OCI-LY3 (cell line): ENCODE measurements at regions not wholly inside any gene's neighbourhood (a gene's known extent, or its start where the extent isn't known, plus 50 kb on each side); places are given as distances from the start of the nearest gene placed in this dataset.

Experiments used
- H2AFZ ChIP-seq: fragments of 200-600, 300-600 bp; shearing (Covaris generic); 2 replicates; pipeline ENCODE4 v1.6.0; 2014; ENCODE audit warnings: antibody characterized with exemption, low read depth, low read length
- H3K27ac ChIP-seq: fragments of 200-600, 300-600 bp; sonication (generic); 2 replicates; pipeline ENCODE4 v1.5.1; 2014; ENCODE audit warnings: mild to moderate bottlenecking, low read length, moderate library complexity, mixed read lengths
- H3K27me3 ChIP-seq: fragments of 200-600, 300-600 bp; sonication (generic); 2 replicates; pipeline ENCODE4 v1.6.1; 2014; ENCODE audit warnings: low read depth, low read length, mixed read lengths
- H3K36me3 ChIP-seq: fragments of 200-600, 300-600 bp; sonication (generic); replicated peaks from 2 replicates; pipeline ENCODE3; 2014; ENCODE audit warnings: low read depth, low read length, mixed read lengths
- H3K4me1 ChIP-seq: fragments of 300-600, 200-600 bp; sonication (generic); 2 replicates; pipeline ENCODE4 v1.6.1; 2014; ENCODE audit warnings: low read length, mixed read lengths
- H3K4me2 ChIP-seq: fragments of 200-600, 300-600 bp; sonication (generic); 2 replicates; pipeline ENCODE4 v1.6.1; 2014; ENCODE audit warnings: low read length, mixed read lengths
- H3K4me3 ChIP-seq: fragments of 300-600, 200-600 bp; sonication (generic); 2 replicates; pipeline ENCODE4 v1.5.1; 2014; ENCODE audit warnings: antibody characterized with exemption, mild to moderate bottlenecking, low read length, moderate library complexity
- H3K79me2 ChIP-seq: fragments of 300-600, 200-600 bp; shearing (Covaris generic); 2 replicates; pipeline ENCODE4 v1.6.1; 2014; ENCODE audit warnings: mild to moderate bottlenecking, low read length, mixed read lengths
- H3K9ac ChIP-seq: fragments of 300-600, 200-600 bp; shearing (Covaris generic); 2 replicates; pipeline ENCODE4 v1.6.0; 2014; ENCODE audit warnings: mild to moderate bottlenecking, low read length, moderate library complexity
- H3K9me3 ChIP-seq: fragments of 200-600, 300-600 bp; shearing (Covaris generic); 2 replicates; pipeline ENCODE4 v1.6.1; 2014; ENCODE audit warnings: low read length, mixed read lengths; ENCODE audit not compliant: insufficient read depth
- H4K20me1 ChIP-seq: fragments of 200-600, 300-600 bp; sonication (generic); 2 replicates; pipeline ENCODE4 v1.6.1; 2016; ENCODE audit warnings: low read length, mixed read lengths; ENCODE audit not compliant: insufficient read depth
- CTCF ChIP-seq: fragments of 200-600, 300-600 bp; sonication (generic); IDR thresholded peaks from 2 replicates; pipeline ENCODE4 v1.5.1; 2014; ENCODE audit warnings: antibody characterized with exemption, low read length, low read depth
- EZH2phosphoT487 ChIP-seq: fragments of 200-600 bp; shearing (Covaris generic); IDR thresholded peaks from 2 replicates; pipeline ENCODE4 v1.6.1; 2018; ENCODE audit warnings: antibody characterized with exemption, mixed run types, low read depth

- Histone ChIP-seq H3K4me1 (no peaks in the 10 kb centered on the region), H3K4me3 (no peak overlapping the region), H3K27me3 (peaks cover 15% of the 10 kb centered on the region; the same call in 1 of the 2 replicates), H3K27ac (no peak overlapping the region), H3K4me2 (no peak overlapping the region), H3K9me3 (no peaks in the 10 kb centered on the region), H3K9ac (no peak overlapping the region), H3K36me3 (no peaks in the 10 kb centered on the region), H3K79me2 (no peaks in the 10 kb centered on the region), H4K20me1 (no peaks in the 10 kb centered on the region), H2AFZ (no peak overlapping the region)
- TF ChIP-seq CTCF (no peak), EZH2phosphoT487 (no peak)
Measured at GRCh38 chr17:36864827-36865430, 72.3 kb upstream of the LHX1 start.

GRCh38 chr17:36867716-36868341 lies 69.4 kb upstream of the LHX1 start:
- Histone ChIP-seq H3K4me1 (no peaks in the 10 kb centered on the region), H3K27ac (no peak overlapping the region), H3K36me3 (no peaks in the 10 kb centered on the region), H3K79me2 (no peaks in the 10 kb centered on the region), H3K4me3 (no peak overlapping the region), H3K9ac (no peak overlapping the region), H2AFZ (no peak overlapping the region), H3K4me2 (no peak overlapping the region), H4K20me1 (no peaks in the 10 kb centered on the region), H3K9me3 (no peaks in the 10 kb centered on the region), H3K27me3 (peaks cover 15% of the 10 kb centered on the region; the same call in 1 of the 2 replicates)
- TF ChIP-seq CTCF (no peak), EZH2phosphoT487 (no peak)

GRCh38 chr17:36868777-36869176 lies 68.5 kb upstream of the LHX1 start:
- no peaks in the 10 kb centered on the region for H3K79me2 ChIP-seq

More at GRCh38 chr17:36868777-36869176, 68.5 kb upstream of the LHX1 start:
- no peaks in the 10 kb centered on the region for H3K9me3 ChIP-seq
- H3K4me1 ChIP-seq: no peaks in the 10 kb centered on the region
- no peaks in the 10 kb centered on the region for H3K36me3 ChIP-seq
- no peaks in the 10 kb centered on the region for H4K20me1 ChIP-seq
- no peak overlapping the region for H3K4me3 ChIP-seq
- H2AFZ ChIP-seq: no peak overlapping the region
- peaks cover 15% of the 10 kb centered on the region; the same call in 1 of the 2 replicates for H3K27me3 ChIP-seq
- no peak overlapping the region for H3K27ac ChIP-seq
- H3K9ac ChIP-seq: no peak overlapping the region
- TF ChIP-seq EZH2phosphoT487 (no peak), CTCF (no peak)
- no peak overlapping the region for H3K4me2 ChIP-seq
